ENCODE measurements at regions not wholly inside any gene's neighbourhood (a gene's known extent, or its start where the extent isn't known, plus 50 kb on each side); places are given as distances from the start of the nearest gene placed in this dataset.

- TF ChIP-seq CTCF (IDR thresholded peaks at IDR 0.05; ENCODE audit: insufficient read depth, low read length) (no peak), POLR2AphosphoS5 (IDR thresholded peaks at IDR 0.05; ENCODE audit: low read depth) (no peak)
- TF ChIP-seq, protein P1, sequence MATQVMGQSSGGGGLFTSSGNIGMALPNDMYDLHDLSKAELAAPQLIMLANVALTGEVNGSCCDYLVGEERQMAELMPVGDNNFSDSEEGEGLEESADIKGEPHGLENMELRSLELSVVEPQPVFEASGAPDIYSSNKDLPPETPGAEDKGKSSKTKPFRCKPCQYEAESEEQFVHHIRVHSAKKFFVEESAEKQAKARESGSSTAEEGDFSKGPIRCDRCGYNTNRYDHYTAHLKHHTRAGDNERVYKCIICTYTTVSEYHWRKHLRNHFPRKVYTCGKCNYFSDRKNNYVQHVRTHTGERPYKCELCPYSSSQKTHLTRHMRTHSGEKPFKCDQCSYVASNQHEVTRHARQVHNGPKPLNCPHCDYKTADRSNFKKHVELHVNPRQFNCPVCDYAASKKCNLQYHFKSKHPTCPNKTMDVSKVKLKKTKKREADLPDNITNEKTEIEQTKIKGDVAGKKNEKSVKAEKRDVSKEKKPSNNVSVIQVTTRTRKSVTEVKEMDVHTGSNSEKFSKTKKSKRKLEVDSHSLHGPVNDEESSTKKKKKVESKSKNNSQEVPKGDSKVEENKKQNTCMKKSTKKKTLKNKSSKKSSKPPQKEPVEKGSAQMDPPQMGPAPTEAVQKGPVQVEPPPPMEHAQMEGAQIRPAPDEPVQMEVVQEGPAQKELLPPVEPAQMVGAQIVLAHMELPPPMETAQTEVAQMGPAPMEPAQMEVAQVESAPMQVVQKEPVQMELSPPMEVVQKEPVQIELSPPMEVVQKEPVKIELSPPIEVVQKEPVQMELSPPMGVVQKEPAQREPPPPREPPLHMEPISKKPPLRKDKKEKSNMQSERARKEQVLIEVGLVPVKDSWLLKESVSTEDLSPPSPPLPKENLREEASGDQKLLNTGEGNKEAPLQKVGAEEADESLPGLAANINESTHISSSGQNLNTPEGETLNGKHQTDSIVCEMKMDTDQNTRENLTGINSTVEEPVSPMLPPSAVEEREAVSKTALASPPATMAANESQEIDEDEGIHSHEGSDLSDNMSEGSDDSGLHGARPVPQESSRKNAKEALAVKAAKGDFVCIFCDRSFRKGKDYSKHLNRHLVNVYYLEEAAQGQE (IDR thresholded peaks at IDR 0.05; ENCODE audit: insufficient replicate concordance, low read depth) = no peak
These were observed 80.2 kb upstream of the TP63 start for GRCh38 chr3:189551007-189551406.

Data from HL-60 (cell line).